NCI-H1694 (cell line): ENCODE measurements at regions not wholly inside any gene's neighbourhood (a gene's known extent, or its start where the extent isn't known, plus 50 kb on each side); places are given as distances from the start of the nearest gene placed in this dataset.
"Not testable (repeated sequence)": the region's sequence is repeated elsewhere in the genome, so short reads cannot be mapped to it uniquely, and the experiment has no call there.

Experiments
- DNase-seq: peaks from one replicate; lab custom pipeline; 2025; lab: John Stamatoyannopoulos, UW

GRCh38 chr6:144477856-144478255, 192.7 kb downstream of the UTRN start:
- no peak for DNase-seq

DNA sequence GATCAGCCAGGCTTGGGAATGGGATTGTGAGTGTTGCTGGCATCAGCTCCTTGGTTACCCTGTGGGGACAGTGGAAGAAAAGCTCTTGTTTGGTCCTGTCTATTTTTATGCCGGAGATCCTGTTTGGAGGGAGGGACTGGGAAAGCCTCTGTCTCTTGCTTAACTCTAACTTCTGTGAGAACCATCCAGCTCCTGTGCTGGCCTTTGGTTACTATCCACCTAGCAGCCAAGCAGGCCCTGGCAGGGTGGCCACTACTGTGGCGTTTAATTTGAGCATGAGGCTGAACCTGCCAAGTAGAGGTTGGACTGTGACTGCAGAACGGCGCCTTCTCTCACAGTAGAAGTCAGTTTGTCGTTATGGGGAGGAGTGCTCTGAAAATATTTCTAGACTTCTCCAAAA, 193.3 kb downstream of the UTRN start:
- DNase-seq = no peak

DNA sequence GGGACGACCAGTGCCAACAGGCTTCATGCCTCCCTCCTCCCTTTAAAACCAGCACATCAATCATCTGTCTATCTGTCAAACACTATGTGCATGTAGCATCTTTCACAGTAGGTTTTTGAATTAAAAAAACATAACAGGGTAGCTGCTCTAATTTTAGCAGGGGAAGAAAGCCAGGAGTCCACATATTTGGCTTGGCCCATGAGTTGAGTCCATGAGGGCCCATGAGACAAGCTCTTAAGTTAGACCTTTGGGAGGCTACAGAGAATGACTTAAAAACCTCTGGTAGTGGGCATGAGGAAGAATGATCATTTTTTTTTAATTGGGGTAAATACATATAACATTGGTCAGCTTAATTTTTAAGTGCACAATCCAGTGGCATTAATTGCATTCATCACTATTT, 194.9 kb downstream of the UTRN start:
- no peak for DNase-seq

DNA sequence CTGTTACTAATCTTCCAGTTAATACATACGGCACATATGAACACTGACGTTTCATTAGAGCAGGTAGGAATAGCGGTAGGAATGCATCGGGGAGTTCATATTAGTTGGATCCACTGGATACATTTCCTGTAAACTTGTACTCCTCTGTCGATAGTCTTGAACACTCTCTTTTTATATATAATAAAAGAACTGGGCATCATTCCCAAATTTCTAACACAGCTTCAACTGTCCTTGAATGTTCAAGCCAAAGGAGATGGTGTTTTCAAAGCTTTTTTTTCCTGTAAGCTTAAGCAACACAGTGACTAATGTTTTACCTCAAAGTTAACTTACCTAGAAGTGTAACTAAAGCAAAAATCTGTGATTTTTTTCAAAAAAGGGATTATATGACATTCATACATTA, 195.3 kb downstream of the UTRN start:
- no peak for DNase-seq

DNA sequence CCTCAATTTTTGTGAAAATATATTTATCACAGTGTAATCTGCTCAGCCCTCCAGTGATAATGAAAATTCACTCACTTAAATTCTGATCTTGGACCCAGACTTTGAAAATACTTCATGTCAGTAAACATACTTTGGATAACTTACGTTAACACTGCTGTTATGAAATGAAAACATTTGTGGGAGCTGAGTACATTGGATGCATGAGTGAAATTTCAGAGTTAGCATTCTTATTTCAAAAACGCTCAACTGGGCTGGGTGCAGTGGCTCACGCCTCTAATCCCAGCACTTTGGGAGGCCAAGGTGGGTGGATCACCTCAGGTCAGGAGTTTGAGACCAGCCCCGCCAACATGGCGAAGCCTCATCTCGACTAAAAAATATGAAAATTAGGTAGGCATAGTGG, 196.4 kb downstream of the UTRN start:
- DNase-seq = no peak

GRCh38 chr6:144482142-144482541, 197.0 kb downstream of the UTRN start:
- DNase-seq = peak; percentile 9

DNA sequence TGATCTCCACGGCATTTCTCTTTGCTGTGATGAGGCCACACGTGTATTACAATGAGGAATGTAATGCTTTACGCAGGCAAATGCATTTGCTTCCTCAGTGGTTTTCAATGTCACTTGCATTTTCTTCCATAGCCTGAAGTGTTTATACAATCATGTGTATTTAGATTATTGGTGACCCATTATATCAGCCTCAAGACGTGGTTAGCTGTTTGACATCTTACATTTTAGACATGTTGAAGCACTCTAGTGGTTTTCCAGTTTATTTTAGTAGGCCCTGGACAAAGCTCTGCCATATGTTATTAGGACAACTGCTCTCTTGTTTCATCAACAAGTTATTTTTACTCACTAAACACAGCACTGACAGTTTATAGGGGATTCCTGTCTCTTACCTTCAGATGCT, 200.4 kb downstream of the UTRN start:
- no peak for DNase-seq

DNA sequence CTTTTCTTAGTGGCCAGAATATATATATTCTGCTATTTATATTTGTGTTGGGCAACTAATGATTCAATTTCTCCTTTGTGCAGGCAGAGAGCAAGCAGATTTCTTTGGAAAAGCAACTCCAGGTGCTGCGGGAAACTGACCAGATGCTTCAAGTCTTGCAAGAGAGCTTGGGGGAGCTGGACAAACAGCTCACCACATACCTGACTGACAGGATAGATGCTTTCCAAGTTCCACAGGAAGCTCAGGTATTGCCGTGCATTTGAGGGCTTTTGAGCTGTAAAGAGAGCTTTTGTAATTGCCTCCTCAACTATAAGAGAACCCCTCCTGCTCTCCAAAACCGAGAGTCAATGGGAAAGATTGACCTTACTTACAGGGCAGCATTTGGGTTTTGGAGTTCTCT, 203.5 kb downstream of the UTRN start:
- DNase-seq = no peak

DNA sequence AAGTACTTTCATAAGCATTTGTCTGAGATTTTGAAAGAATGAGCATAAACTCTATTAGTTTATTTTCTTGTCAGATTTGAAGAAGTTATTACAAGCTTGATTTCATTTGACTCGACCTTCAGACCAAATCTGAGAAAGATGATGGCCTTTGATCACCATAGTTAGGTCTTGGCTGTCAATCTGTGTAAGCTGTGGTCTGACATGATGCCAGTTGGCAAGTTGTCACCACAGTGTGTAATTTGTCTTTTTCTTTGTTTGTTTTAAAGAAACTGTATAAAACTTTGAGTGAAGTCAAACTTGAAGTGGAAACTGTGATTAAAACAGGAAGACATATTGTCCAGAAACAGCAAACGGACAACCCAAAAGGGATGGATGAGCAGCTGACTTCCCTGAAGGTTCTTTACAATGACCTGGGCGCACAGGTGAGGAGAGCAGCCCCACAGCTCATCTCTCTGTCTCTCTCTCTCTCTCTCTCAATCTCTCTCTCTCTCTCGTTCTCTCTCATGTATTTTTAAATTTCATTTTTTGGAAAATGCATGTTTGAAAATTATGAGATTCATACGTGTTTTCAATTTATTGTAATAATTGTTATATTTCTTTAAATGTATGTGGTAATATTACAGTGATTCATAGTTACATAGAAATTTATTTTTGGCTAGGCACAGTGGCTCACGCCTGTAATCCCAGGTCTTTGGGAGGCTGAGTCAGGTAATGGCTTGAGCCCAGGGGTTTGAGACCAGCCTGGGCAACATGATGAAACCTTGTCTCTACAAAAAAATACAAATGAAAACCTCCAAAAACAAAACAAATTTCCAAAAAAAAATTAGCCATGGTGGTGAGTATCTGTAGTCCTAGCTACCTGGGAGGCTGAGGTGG, 208.1 kb downstream of the UTRN start:
- no peak for DNase-seq

DNA sequence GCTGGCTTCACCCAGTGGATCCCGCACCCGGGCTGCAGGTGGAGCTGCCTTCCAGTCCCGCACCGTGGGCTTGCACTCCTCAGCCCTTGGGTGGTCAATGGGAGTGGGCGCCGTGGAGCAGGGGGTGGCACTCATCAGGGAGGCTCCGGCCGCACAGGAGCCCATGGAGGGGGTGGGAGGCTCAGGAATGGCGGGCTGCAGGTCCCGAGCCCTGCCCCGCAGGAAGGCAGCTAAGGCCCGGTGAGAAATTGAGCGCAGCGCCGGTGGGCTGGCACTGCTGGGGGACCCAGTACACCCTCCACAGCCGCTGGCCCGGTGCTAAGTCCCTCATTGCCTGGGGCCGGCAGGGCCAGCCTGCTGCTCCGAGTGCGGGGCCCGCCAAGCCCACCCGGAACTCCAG, 209.9 kb downstream of the UTRN start:
- not testable (repeated sequence) for DNase-seq

GRCh38 chr6:144497650-144498049, 212.5 kb downstream of the UTRN start:
- no peak for DNase-seq

- no peak for DNase-seq
Measured at GRCh38 chr6:144500892-144501291, 215.8 kb downstream of the UTRN start.

- DNase-seq = not testable (repeated sequence)
Measured at GRCh38 chr6:144505214-144505613, 220.1 kb downstream of the UTRN start.

GRCh38 chr6:144506051-144506450, 220.9 kb downstream of the UTRN start:
- not testable (repeated sequence) for DNase-seq

GRCh38 chr6:144507772-144508312, 222.7 kb downstream of the UTRN start:
- not testable (repeated sequence) for DNase-seq

DNA sequence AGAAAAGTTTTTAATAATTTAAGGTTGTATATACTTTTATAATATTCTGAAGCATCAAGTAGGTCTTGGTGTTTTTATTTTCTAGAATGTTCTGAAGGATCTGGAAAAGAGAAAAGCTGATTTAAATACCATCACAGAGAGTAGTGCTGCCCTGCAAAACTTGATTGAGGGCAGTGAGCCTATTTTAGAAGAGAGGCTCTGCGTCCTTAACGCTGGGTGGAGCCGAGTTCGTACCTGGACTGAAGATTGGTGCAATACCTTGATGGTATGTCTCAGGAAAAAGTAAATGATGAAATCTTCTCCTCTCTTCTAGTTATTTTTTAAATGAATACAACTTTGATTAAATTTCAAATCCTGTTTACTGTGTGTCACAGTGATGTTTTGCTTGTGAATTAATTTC, 225.7 kb downstream of the UTRN start:
- no peak for DNase-seq

GRCh38 chr6:144515761-144516160, 230.6 kb downstream of the UTRN start:
- no peak for DNase-seq

GRCh38 chr6:144519426-144519825, 234.3 kb downstream of the UTRN start:
- DNase-seq = no peak

GRCh38 chr6:144528743-144529425, 243.7 kb downstream of the UTRN start:
- DNase-seq = no peak

GRCh38 chr6:144530118-144530517, 245.0 kb downstream of the UTRN start:
- DNase-seq = no peak

DNA sequence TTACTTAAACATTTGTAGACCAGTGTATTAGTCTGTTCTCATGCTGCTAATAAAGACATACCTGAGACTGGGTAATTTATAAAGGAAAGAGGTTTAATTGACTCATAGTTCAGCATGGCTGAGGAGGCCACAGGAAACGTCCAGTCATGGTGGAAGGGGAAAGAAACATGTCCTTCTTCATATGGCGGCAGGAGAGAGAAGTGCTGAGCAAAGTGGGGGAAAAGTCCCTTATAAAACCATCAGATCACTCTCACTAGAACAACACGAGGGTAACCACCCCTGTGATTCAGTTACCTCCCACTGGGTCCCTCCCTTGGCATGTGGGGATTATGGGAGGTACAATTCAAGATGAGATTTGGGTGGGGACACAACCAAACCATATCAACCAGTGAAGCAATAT, 247.1 kb downstream of the UTRN start:
- DNase-seq = not testable (repeated sequence)

DNA sequence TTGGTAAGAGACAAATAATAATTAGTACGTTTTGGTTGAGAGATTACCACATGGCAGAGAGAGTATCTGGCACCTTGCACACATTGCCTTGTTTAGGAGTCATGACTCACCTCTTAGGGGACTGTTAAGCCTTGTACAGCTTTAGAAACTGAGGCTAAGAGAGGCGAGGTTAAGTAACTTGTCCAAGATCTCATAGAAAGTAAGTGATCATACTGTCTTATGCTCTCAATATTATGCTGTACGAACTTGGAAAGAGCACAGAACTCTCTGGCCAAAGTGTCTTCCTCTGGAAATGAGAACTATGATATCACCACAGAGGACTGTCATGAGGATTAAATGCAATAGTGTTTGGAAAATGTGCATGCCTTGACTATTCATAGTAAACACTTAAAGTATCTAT, 249.0 kb downstream of the UTRN start:
- DNase-seq = no peak

DNA sequence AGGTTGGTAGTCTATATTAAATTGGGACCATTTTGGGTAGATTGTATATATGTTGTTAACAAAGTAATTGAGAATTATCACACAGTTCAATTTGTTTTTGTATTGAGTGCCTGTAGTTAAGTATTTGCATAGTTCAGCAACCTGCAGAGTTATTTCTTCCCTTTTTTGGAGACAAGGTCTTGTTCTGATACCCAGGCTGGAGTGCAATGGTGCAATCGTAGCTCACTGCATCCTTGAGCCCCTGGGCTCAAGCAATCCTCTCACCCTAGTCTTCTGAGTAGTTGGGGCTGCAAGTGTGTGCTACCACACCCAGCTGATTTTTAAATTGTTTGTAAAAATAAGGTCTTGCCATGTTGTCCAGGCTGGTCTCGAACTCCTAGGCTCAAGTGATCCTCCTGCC, 250.5 kb downstream of the UTRN start:
- no peak for DNase-seq
